GM20000 (cell line): ENCODE measurements at regions not wholly inside any gene's neighbourhood (a gene's known extent, or its start where the extent isn't known, plus 50 kb on each side); places are given as distances from the start of the nearest gene placed in this dataset.

Experiments
- DNase-seq: peaks from one replicate; pipeline ENCODE4 v3.0.0; 2012; ENCODE audit warnings: low spot score
- CTCF ChIP-seq: IDR thresholded peaks from 2 replicates; pipeline ENCODE4 v1.5.1; 2012; ENCODE audit warnings: mild to moderate bottlenecking, control low read depth; ENCODE audit errors: extremely low read depth, missing control alignments

- no peak for DNase-seq
- no peak for TF ChIP-seq CTCF
These were observed 472.7 kb downstream of the KCNJ2 start for GRCh38 chr17:70642059-70642458.

GRCh38 chr17:70644096-70644495 lies 474.8 kb downstream of the KCNJ2 start:
- no peak for TF ChIP-seq CTCF
- DNase-seq, result no peak

- no peak for TF ChIP-seq CTCF
- no peak for DNase-seq
These were observed 477.3 kb downstream of the KCNJ2 start for GRCh38 chr17:70646673-70647072.

- TF ChIP-seq CTCF, result no peak
- no peak for DNase-seq
These were observed 478.8 kb downstream of the KCNJ2 start for GRCh38 chr17:70648166-70648565.

GRCh38 chr17:70653850-70654249 lies 484.5 kb downstream of the KCNJ2 start:
- no peak for DNase-seq
- TF ChIP-seq CTCF, result no peak

GRCh38 chr17:70654706-70655105 lies 485.4 kb downstream of the KCNJ2 start:
- no peak for DNase-seq
- TF ChIP-seq CTCF, result no peak

- no peak for TF ChIP-seq CTCF
- no peak for DNase-seq
These were observed 486.0 kb downstream of the KCNJ2 start for GRCh38 chr17:70655176-70655958.
